ENCODE measurements at regions not wholly inside any gene's neighbourhood (a gene's known extent, or its start where the extent isn't known, plus 50 kb on each side); places are given as distances from the start of the nearest gene placed in this dataset.

- Histone ChIP-seq H3K36me3 (ENCODE audit: insufficient read depth, insufficient read length, low read length) (no peaks in the 10 kb centered on the region), H3K27me3 (ENCODE audit: insufficient read depth, insufficient read length) (no peaks in the 10 kb centered on the region), H3K4me1 (ENCODE audit: insufficient read depth, insufficient read length) (no peaks in the 10 kb centered on the region), H3K9me3 (ENCODE audit: insufficient read depth, low read length) (no peaks in the 10 kb centered on the region), H3K4me3 (ENCODE audit: insufficient read length, low read depth) (no peak overlapping the region), H3K9ac (ENCODE audit: insufficient read length, low read depth) (no peak overlapping the region)
- DNase-seq (ENCODE audit: low read depth, low spot score), result no peak
- TF ChIP-seq SUZ12 (IDR thresholded peaks at IDR 0.05; ENCODE audit: extremely low read depth, insufficient read depth, insufficient read length), result no peak
- TF ChIP-seq YY1 (IDR thresholded peaks at IDR 0.05; ENCODE audit: insufficient read depth, insufficient read length), result no peak
- TF ChIP-seq ZNF274 (IDR thresholded peaks at IDR 0.05; ENCODE audit: low read depth, low read length), result no peak
These were observed 595.5 kb upstream of the PFKP start for GRCh38 chr10:2471811-2472210.

GRCh38 chr10:2469802-2470201 is 597.5 kb upstream of the PFKP start:
- H3K4me1 ChIP-seq (ENCODE audit: insufficient read depth, insufficient read length), result no peaks in the 10 kb centered on the region
- no peak for DNase-seq (ENCODE audit: low read depth, low spot score)
- TF ChIP-seq SUZ12 (IDR thresholded peaks at IDR 0.05; ENCODE audit: extremely low read depth, insufficient read depth, insufficient read length), result no peak
- TF ChIP-seq YY1 (IDR thresholded peaks at IDR 0.05; ENCODE audit: insufficient read depth, insufficient read length), result no peak
- TF ChIP-seq ZNF274 (IDR thresholded peaks at IDR 0.05; ENCODE audit: low read depth, low read length), result no peak
- no peaks in the 10 kb centered on the region for H3K9me3 ChIP-seq (ENCODE audit: insufficient read depth, low read length)
- no peak overlapping the region for H3K9ac ChIP-seq (ENCODE audit: insufficient read length, low read depth)
- no peak overlapping the region for H3K4me3 ChIP-seq (ENCODE audit: insufficient read length, low read depth)
- no peaks in the 10 kb centered on the region for H3K36me3 ChIP-seq (ENCODE audit: insufficient read depth, insufficient read length, low read length)
- H3K27me3 ChIP-seq (ENCODE audit: insufficient read depth, insufficient read length), result no peaks in the 10 kb centered on the region

GRCh38 chr10:2464483-2464882 is 602.9 kb upstream of the PFKP start:
- H3K4me1 ChIP-seq (ENCODE audit: insufficient read depth, insufficient read length), result no peaks in the 10 kb centered on the region
- no peak overlapping the region for H3K4me3 ChIP-seq (ENCODE audit: insufficient read length, low read depth)
- no peak overlapping the region for H3K9ac ChIP-seq (ENCODE audit: insufficient read length, low read depth)
- DNase-seq (ENCODE audit: low read depth, low spot score), result no peak
- H3K27me3 ChIP-seq (ENCODE audit: insufficient read depth, insufficient read length), result no peaks in the 10 kb centered on the region
- TF ChIP-seq ZNF274 (IDR thresholded peaks at IDR 0.05; ENCODE audit: low read depth, low read length) (no peak), YY1 (IDR thresholded peaks at IDR 0.05; ENCODE audit: insufficient read depth, insufficient read length) (no peak), SUZ12 (IDR thresholded peaks at IDR 0.05; ENCODE audit: extremely low read depth, insufficient read depth, insufficient read length) (no peak)
- no peaks in the 10 kb centered on the region for H3K9me3 ChIP-seq (ENCODE audit: insufficient read depth, low read length)
- H3K36me3 ChIP-seq (ENCODE audit: insufficient read depth, insufficient read length, low read length), result no peaks in the 10 kb centered on the region

- TF ChIP-seq SUZ12 (IDR thresholded peaks at IDR 0.05; ENCODE audit: extremely low read depth, insufficient read depth, insufficient read length) (no peak), YY1 (IDR thresholded peaks at IDR 0.05; ENCODE audit: insufficient read depth, insufficient read length) (no peak), ZNF274 (IDR thresholded peaks at IDR 0.05; ENCODE audit: low read depth, low read length) (no peak)
- Histone ChIP-seq H3K9me3 (ENCODE audit: insufficient read depth, low read length) (no peaks in the 10 kb centered on the region), H3K36me3 (ENCODE audit: insufficient read depth, insufficient read length, low read length) (no peaks in the 10 kb centered on the region), H3K9ac (ENCODE audit: insufficient read length, low read depth) (no peak overlapping the region), H3K4me3 (ENCODE audit: insufficient read length, low read depth) (no peak overlapping the region), H3K27me3 (ENCODE audit: insufficient read depth, insufficient read length) (no peaks in the 10 kb centered on the region), H3K4me1 (ENCODE audit: insufficient read depth, insufficient read length) (no peaks in the 10 kb centered on the region)
- DNase-seq (ENCODE audit: low read depth, low spot score), result no peak
These were observed 604.0 kb upstream of the PFKP start for GRCh38 chr10:2463316-2463715.

GRCh38 chr10:2462581-2462980 is 604.8 kb upstream of the PFKP start:
- TF ChIP-seq YY1 (IDR thresholded peaks at IDR 0.05; ENCODE audit: insufficient read depth, insufficient read length) (no peak), SUZ12 (IDR thresholded peaks at IDR 0.05; ENCODE audit: extremely low read depth, insufficient read depth, insufficient read length) (no peak), ZNF274 (IDR thresholded peaks at IDR 0.05; ENCODE audit: low read depth, low read length) (no peak)
- H3K9me3 ChIP-seq (ENCODE audit: insufficient read depth, low read length), result no peaks in the 10 kb centered on the region
- no peaks in the 10 kb centered on the region for H3K27me3 ChIP-seq (ENCODE audit: insufficient read depth, insufficient read length)
- DNase-seq (ENCODE audit: low read depth, low spot score), result no peak
- no peak overlapping the region for H3K4me3 ChIP-seq (ENCODE audit: insufficient read length, low read depth)
- H3K36me3 ChIP-seq (ENCODE audit: insufficient read depth, insufficient read length, low read length), result no peaks in the 10 kb centered on the region
- no peaks in the 10 kb centered on the region for H3K4me1 ChIP-seq (ENCODE audit: insufficient read depth, insufficient read length)
- no peak overlapping the region for H3K9ac ChIP-seq (ENCODE audit: insufficient read length, low read depth)

GRCh38 chr10:2460812-2461211 is 606.5 kb upstream of the PFKP start:
- DNase-seq (ENCODE audit: low read depth, low spot score), result no peak

GRCh38 chr10:2459713-2460112 is 607.6 kb upstream of the PFKP start:
- H3K27me3 ChIP-seq (ENCODE audit: insufficient read depth, insufficient read length), result no peaks in the 10 kb centered on the region

More at GRCh38 chr10:2460812-2461211, 606.5 kb upstream of the PFKP start:
- Histone ChIP-seq H3K9me3 (ENCODE audit: insufficient read depth, low read length) (no peaks in the 10 kb centered on the region), H3K4me3 (ENCODE audit: insufficient read length, low read depth) (no peak overlapping the region), H3K4me1 (ENCODE audit: insufficient read depth, insufficient read length) (no peaks in the 10 kb centered on the region), H3K36me3 (ENCODE audit: insufficient read depth, insufficient read length, low read length) (no peaks in the 10 kb centered on the region), H3K9ac (ENCODE audit: insufficient read length, low read depth) (no peak overlapping the region), H3K27me3 (ENCODE audit: insufficient read depth, insufficient read length) (no peaks in the 10 kb centered on the region)
- TF ChIP-seq YY1 (IDR thresholded peaks at IDR 0.05; ENCODE audit: insufficient read depth, insufficient read length) (no peak), SUZ12 (IDR thresholded peaks at IDR 0.05; ENCODE audit: extremely low read depth, insufficient read depth, insufficient read length) (no peak), ZNF274 (IDR thresholded peaks at IDR 0.05; ENCODE audit: low read depth, low read length) (no peak)

More at GRCh38 chr10:2459713-2460112, 607.6 kb upstream of the PFKP start:
- Histone ChIP-seq H3K4me1 (ENCODE audit: insufficient read depth, insufficient read length) (no peaks in the 10 kb centered on the region), H3K4me3 (ENCODE audit: insufficient read length, low read depth) (no peak overlapping the region), H3K9ac (ENCODE audit: insufficient read length, low read depth) (no peak overlapping the region), H3K9me3 (ENCODE audit: insufficient read depth, low read length) (no peaks in the 10 kb centered on the region), H3K36me3 (ENCODE audit: insufficient read depth, insufficient read length, low read length) (no peaks in the 10 kb centered on the region)
- TF ChIP-seq YY1 (IDR thresholded peaks at IDR 0.05; ENCODE audit: insufficient read depth, insufficient read length) (no peak), SUZ12 (IDR thresholded peaks at IDR 0.05; ENCODE audit: extremely low read depth, insufficient read depth, insufficient read length) (no peak), ZNF274 (IDR thresholded peaks at IDR 0.05; ENCODE audit: low read depth, low read length) (no peak)
- DNase-seq (ENCODE audit: low read depth, low spot score), result no peak

Measured in NT2/D1 (cell line).